ENCODE measurements at regions not wholly inside any gene's neighbourhood (a gene's known extent, or its start where the extent isn't known, plus 50 kb on each side); places are given as distances from the start of the nearest gene placed in this dataset.
A peak's percentile ranks its signal among the peaks of the same experiment; 100 is the strongest.
"Not testable (repeated sequence)": the region's sequence is repeated elsewhere in the genome, so short reads cannot be mapped to it uniquely, and the experiment has no call there.

GRCh38 chr6:28782113-28782673, 141.6 kb downstream of the TRIM27 start:
- peaks cover 100% of the 10 kb centered on the region for H3K27me3 ChIP-seq (ENCODE audit: control insufficient read depth, insufficient read depth, low read length)
- H3K9me3 ChIP-seq (ENCODE audit: control insufficient read depth, insufficient read depth, low read length), result no peaks in the 10 kb centered on the region
- no peaks in the 10 kb centered on the region for H3K36me3 ChIP-seq (ENCODE audit: control insufficient read depth, insufficient read depth, low read length)
- H3K4me1 ChIP-seq (ENCODE audit: control insufficient read depth, insufficient read depth, low read length), result no peaks in the 10 kb centered on the region
- H3K4me3 ChIP-seq (ENCODE audit: low read depth, low read length), result peak overlapping the region; percentile 13
- no peak overlapping the region for H3K9ac ChIP-seq (ENCODE audit: low read depth, low read length)

GRCh38 chr6:28785962-28786679, 137.7 kb downstream of the TRIM27 start:
- Histone ChIP-seq H3K9ac (ENCODE audit: low read depth, low read length) (no peak overlapping the region), H3K36me3 (ENCODE audit: control insufficient read depth, insufficient read depth, low read length) (no peaks in the 10 kb centered on the region), H3K27me3 (ENCODE audit: control insufficient read depth, insufficient read depth, low read length) (peaks cover 91% of the 10 kb centered on the region), H3K4me3 (ENCODE audit: low read depth, low read length) (peak overlapping the region; percentile 36), H3K4me1 (ENCODE audit: control insufficient read depth, insufficient read depth, low read length) (peaks cover 2% of the 10 kb centered on the region), H3K9me3 (ENCODE audit: control insufficient read depth, insufficient read depth, low read length) (no peaks in the 10 kb centered on the region)

DNA sequence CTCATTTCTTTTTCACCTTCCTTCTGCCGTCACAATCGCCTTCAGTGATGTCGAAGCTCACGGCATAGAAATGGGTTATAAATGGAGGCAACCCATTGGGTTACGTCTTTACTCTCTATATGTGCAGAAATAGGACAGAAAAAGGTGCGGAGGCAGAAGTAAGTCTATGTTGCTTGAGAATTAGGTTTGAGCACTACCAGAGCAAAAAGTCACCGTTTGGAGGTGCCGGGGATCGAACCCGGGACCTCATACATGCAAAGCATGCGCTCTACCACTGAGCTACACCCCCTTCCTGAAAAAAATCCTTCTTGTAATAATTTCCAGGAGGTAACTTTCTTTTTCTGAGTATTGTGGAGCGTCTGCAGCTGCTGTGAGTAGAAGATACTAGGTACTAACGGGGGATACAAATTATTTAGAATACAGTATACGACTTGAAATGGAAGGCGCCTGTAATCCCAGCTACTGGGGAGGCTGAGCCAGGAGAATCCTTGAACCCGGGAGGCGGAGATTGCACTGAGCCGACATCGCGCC, 134.2 kb downstream of the TRIM27 start:
- Histone ChIP-seq H3K36me3 (ENCODE audit: control insufficient read depth, insufficient read depth, low read length) (no peaks in the 10 kb centered on the region), H3K9me3 (ENCODE audit: control insufficient read depth, insufficient read depth, low read length) (no peaks in the 10 kb centered on the region), H3K9ac (ENCODE audit: low read depth, low read length) (no peak overlapping the region), H3K4me3 (ENCODE audit: low read depth, low read length) (peak overlapping the region; percentile 73), H3K4me1 (ENCODE audit: control insufficient read depth, insufficient read depth, low read length) (peaks cover 2% of the 10 kb centered on the region), H3K27me3 (ENCODE audit: control insufficient read depth, insufficient read depth, low read length) (peaks cover 90% of the 10 kb centered on the region)

GRCh38 chr6:28791002-28791383, 132.8 kb downstream of the TRIM27 start:
- Histone ChIP-seq H3K27me3 (ENCODE audit: control insufficient read depth, insufficient read depth, low read length) (peaks cover 88% of the 10 kb centered on the region), H3K4me3 (ENCODE audit: low read depth, low read length) (no peak overlapping the region), H3K9ac (ENCODE audit: low read depth, low read length) (no peak overlapping the region), H3K4me1 (ENCODE audit: control insufficient read depth, insufficient read depth, low read length) (peaks cover 5% of the 10 kb centered on the region), H3K36me3 (ENCODE audit: control insufficient read depth, insufficient read depth, low read length) (no peaks in the 10 kb centered on the region), H3K9me3 (ENCODE audit: control insufficient read depth, insufficient read depth, low read length) (no peaks in the 10 kb centered on the region)

DNA sequence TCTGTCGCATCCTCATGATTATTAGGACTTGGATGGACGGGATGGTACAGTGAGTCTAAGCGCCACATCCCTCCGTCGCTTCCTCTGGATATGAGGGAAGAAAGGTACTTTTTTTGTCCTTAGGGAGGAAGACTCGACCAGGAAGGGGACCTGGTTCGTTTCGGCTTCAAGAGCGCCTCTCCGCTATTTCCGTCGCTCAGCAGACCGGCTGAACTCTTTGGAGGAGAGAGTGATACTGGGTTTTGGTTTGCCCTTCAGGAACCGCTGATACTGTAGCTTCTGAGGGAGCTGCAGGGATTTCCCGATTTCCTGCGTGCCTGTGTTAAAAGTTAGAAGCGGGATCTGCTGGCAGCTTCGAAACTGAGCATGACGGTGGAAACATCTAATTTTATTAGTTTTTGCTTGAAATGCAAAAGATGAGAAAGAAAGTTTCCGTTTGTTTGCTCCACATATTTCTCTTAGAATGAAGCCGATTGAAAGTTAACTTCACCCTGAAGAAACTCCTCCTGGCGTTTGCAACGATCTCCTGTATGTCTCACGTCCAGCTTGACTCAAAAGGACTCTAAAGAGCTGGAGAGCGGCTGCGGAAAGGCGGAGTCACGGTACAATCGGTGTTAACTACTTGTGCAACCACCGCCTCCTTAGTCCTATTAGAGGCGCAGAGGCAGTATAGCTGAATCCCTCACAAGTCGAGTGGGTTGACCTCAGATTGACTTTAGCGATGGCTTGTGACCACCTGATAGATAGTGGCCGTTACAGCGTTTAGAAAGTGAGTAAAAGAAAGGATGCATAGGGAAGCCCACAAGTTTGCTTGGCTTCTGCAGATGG, 129.4 kb downstream of the TRIM27 start:
- no peaks in the 10 kb centered on the region for H3K36me3 ChIP-seq (ENCODE audit: control insufficient read depth, insufficient read depth, low read length)
- no peaks in the 10 kb centered on the region for H3K9me3 ChIP-seq (ENCODE audit: control insufficient read depth, insufficient read depth, low read length)
- no peak overlapping the region for H3K9ac ChIP-seq (ENCODE audit: low read depth, low read length)
- H3K4me3 ChIP-seq (ENCODE audit: low read depth, low read length), result peak overlapping the region; percentile 53
- H3K27me3 ChIP-seq (ENCODE audit: control insufficient read depth, insufficient read depth, low read length), result peaks cover 61% of the 10 kb centered on the region
- H3K4me1 ChIP-seq (ENCODE audit: control insufficient read depth, insufficient read depth, low read length), result peaks cover 5% of the 10 kb centered on the region

GRCh38 chr6:28800647-28801046, 123.1 kb downstream of the TRIM27 start:
- not testable (repeated sequence) for H3K9ac ChIP-seq (ENCODE audit: low read depth, low read length); H3K4me1 ChIP-seq (ENCODE audit: control insufficient read depth, insufficient read depth, low read length); H3K4me3 ChIP-seq (ENCODE audit: low read depth, low read length); H3K36me3 ChIP-seq (ENCODE audit: control insufficient read depth, insufficient read depth, low read length); H3K9me3 ChIP-seq (ENCODE audit: control insufficient read depth, insufficient read depth, low read length)
- H3K27me3 ChIP-seq (ENCODE audit: control insufficient read depth, insufficient read depth, low read length), result peaks cover 51% of the 10 kb centered on the region

DNA sequence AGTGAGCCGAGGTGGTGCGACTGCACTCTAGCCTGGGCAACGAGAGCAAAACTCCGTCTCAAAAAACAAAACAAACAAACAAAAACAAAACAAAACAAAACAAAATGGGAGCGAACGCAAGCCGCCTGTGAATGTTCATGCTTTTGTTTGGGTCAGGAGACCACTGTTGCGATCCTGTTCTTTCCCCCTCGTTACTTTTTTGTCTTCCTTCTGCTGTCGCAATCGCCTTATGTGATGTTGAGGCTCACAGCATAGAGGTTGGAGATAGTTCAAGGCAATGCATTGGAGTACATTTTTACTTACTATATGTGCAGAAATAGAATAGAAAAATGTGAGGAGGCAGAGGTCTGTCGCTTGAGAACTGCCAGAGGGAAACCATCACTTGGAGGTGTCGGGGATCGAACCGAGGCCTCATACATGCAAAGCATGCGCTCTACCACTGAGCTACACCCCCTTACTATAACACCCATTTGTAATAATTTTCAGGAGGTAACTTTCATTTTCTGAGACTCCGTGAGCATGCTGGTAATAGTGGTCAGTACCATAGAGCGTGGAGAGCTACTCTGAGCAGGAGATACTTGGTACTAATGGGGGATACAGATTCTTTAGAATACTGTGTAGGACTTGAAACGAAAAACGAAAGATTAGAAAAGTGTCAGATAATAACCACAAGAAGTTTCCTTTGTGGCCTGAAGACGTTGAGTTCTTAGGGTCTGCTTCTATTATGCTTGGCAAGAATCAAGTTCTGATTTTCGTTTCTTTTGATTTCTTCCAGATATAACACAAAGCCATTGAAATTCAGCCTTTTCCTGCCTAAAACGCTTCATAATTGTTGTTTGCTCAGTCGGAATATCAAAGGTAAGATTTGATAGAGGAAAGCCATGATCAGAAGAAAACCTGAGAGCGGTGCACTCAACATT, 121.1 kb downstream of the TRIM27 start:
- Histone ChIP-seq H3K36me3 (ENCODE audit: control insufficient read depth, insufficient read depth, low read length) (no peaks in the 10 kb centered on the region), H3K4me1 (ENCODE audit: control insufficient read depth, insufficient read depth, low read length) (no peaks in the 10 kb centered on the region), H3K9me3 (ENCODE audit: control insufficient read depth, insufficient read depth, low read length) (no peaks in the 10 kb centered on the region), H3K4me3 (ENCODE audit: low read depth, low read length) (peak overlapping the region; percentile 58), H3K27me3 (ENCODE audit: control insufficient read depth, insufficient read depth, low read length) (peaks cover 59% of the 10 kb centered on the region), H3K9ac (ENCODE audit: low read depth, low read length) (no peak overlapping the region)

- Histone ChIP-seq H3K9me3 (ENCODE audit: control insufficient read depth, insufficient read depth, low read length) (no peaks in the 10 kb centered on the region), H3K4me3 (ENCODE audit: low read depth, low read length) (peak overlapping the region; percentile 58), H3K36me3 (ENCODE audit: control insufficient read depth, insufficient read depth, low read length) (no peaks in the 10 kb centered on the region), H3K9ac (ENCODE audit: low read depth, low read length) (no peak overlapping the region), H3K27me3 (ENCODE audit: control insufficient read depth, insufficient read depth, low read length) (peaks cover 64% of the 10 kb centered on the region), H3K4me1 (ENCODE audit: control insufficient read depth, insufficient read depth, low read length) (no peaks in the 10 kb centered on the region)
These were observed 120.5 kb downstream of the TRIM27 start for GRCh38 chr6:28803337-28803709.

DNA sequence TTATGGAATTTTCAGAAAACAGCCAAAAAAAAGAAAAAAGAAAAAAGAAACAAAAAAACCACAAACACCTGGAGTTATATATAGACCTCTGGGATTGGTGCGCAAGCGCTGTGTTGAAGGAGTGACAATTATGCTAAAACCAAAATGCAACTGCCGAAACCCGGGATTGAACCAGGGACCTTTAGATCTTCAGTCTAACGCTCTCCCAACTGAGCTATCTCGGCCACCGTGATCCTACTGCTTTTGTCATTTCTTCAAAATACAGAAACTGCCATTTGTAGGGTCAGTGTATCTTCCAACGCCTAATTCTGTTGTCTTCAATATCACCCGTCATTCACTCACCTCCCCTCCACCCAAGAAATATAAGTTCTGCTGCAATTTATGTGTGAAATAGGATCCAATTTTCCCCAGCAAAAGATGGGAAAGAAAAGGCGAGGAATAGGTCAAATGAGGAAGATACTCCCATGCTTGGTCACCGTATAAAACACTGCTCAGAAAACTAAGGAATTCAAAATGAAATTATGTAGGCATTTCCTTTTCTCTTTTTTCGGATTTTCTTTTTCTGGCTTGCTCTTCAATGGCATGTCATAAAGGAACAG, 116.0 kb downstream of the TRIM27 start:
- Histone ChIP-seq H3K36me3 (ENCODE audit: control insufficient read depth, insufficient read depth, low read length) (no peaks in the 10 kb centered on the region), H3K4me1 (ENCODE audit: control insufficient read depth, insufficient read depth, low read length) (peaks cover 6% of the 10 kb centered on the region), H3K9ac (ENCODE audit: low read depth, low read length) (no peak overlapping the region), H3K9me3 (ENCODE audit: control insufficient read depth, insufficient read depth, low read length) (no peaks in the 10 kb centered on the region), H3K27me3 (ENCODE audit: control insufficient read depth, insufficient read depth, low read length) (peaks cover 90% of the 10 kb centered on the region), H3K4me3 (ENCODE audit: low read depth, low read length) (peak overlapping the region; percentile 49)

DNA sequence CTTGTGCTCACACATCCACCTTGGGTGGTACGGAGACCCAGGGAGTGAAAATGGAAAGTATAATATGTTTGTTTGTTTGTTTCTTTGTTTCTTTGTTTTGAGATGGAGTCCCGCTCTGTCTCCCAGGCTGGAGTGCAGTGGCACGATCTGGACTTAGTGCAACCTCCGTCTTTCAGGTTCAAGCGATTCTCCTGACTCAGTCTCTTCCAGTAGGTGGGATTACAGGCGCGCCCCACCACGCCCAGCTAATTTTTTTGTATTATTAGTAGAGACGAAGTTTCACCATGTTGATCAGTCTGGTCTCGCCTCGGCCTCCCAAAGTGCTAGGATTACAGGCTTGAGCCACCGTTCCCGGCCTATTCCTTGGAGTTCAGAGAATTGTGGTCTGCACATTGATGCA, 115.4 kb downstream of the TRIM27 start:
- Histone ChIP-seq H3K27me3 (ENCODE audit: control insufficient read depth, insufficient read depth, low read length) (peaks cover 90% of the 10 kb centered on the region), H3K36me3 (ENCODE audit: control insufficient read depth, insufficient read depth, low read length) (no peaks in the 10 kb centered on the region), H3K4me3 (ENCODE audit: low read depth, low read length) (peak overlapping the region; percentile 49), H3K4me1 (ENCODE audit: control insufficient read depth, insufficient read depth, low read length) (peaks cover 6% of the 10 kb centered on the region), H3K9me3 (ENCODE audit: control insufficient read depth, insufficient read depth, low read length) (no peaks in the 10 kb centered on the region), H3K9ac (ENCODE audit: low read depth, low read length) (no peak overlapping the region)

Data from iPS-15b (cell line).